ENCODE measurements at regions not wholly inside any gene's neighbourhood (a gene's known extent, or its start where the extent isn't known, plus 50 kb on each side); places are given as distances from the start of the nearest gene placed in this dataset.
A peak's percentile ranks its signal among the peaks of the same experiment; 100 is the strongest.

DNA sequence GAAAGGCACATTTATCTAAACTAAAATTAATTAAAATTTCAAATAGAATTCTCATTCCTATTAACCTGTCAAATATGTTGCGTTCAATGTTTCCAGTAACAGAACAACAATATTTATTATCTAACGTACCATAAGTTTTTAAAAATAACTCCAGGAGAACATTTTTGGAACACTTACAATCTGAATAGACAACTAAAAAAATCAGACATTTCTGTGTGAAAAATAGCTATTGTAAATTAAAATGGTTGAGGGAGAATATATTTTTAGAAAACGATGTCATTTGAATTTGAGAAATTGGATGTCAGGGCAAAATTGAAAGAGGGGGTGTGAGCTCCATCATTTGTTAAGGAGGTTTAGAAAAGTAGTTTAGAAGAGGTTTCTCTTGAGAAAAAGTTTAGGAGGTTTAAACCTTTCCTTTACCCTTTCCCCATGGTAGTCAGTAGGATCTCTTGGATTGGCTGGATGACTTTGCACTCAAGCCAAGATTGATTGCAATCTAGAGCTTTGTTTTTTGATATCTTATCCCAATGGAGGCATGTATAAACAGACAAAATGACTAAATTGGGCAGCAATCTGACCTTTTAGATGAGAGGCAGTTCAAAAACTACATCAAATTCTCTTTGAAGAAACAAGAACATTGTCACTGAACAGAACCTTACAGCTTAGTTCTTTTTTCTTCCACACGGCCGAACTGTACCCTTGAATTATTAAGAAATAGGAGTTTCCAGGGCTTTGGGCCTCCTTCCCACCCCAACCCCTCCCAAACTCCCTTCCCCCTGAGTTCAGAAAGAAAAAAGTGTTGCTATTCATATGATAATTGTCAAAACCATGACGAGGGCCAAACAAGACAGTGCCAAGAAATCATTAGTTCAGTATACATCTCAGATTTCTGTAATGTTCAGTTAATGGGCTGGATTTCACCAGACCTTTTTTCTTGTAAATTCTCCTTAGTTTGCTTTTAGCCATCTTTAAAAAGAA lies 79.7 kb upstream of the CDIN1 start:
- DNase-seq, result no peak

DNA sequence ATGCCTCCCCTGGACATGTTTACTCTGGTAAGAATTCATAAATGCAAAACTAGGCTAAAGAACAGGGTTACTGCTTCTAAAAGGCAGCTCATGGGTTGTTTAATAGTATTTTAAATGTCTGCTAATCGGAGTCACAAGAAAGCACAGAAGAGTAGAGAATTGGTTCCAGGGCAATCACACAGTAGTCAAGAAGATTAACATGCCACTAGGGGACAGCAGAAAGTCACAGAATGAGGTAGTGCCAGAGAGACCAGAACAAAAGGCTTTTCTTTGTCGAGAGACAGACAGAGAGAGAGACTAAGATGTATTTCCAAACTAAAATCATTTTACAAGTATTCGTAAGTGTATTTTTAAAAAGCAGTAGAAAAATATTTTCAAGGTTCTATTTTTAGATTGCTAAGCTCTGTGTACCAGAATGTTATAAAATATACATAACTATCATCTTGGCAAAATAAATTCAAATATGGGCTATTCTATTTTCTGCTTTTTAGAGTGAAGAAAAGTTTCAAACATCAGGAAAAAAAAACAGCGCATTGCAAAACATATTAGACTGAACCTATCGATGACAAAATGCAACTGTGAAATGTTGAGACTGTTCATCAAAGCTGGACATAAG lies 78.3 kb upstream of the CDIN1 start:
- peak; percentile 7 for DNase-seq

DNA sequence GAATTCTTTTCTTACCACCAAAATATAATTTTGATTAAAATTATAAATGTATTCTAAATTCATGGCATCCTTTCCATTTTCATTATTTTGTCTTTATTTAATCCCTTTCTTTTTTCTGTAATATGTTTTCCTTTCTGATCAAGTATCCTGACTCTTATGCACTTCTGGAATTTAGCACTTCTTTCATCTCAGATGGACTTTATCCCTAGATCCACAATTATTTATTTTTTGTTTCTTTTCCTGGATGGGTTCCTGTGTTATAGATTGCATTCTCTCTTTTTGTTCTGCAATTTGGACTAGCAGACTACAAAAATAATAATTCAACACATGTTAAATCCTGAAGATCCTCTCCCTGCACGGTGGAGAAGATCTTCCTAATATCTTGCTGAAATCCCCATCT lies 76.9 kb upstream of the CDIN1 start:
- DNase-seq, result no peak

DNA sequence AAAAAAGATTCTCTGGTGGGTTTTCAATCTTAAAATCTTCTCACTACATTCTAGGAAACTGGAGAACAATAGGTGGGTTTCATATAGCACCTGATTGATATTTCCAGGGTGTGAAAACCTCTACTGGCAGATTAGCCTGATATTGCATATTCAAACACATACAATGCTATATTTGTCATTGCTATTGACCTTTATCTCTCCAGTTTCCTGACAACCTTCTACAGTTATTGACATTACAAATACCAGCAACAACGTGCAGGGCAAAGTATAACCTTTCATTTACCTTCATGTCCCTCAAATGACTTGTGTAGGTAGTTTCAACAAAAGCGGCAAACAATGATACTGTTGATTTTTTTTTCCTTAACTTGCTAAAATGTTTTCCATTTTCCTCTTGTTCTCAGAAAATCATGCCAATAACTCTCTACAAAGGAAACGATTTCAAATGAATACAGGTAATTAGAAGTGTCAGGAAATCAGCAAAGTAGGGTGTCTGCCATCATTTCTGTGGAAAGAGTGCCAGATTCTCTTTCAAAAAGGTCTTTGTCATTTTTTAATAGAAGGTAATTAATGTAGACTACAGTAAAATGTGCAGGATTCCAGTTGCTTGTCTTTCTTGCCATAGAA lies 72.6 kb upstream of the CDIN1 start:
- DNase-seq, result no peak

DNA sequence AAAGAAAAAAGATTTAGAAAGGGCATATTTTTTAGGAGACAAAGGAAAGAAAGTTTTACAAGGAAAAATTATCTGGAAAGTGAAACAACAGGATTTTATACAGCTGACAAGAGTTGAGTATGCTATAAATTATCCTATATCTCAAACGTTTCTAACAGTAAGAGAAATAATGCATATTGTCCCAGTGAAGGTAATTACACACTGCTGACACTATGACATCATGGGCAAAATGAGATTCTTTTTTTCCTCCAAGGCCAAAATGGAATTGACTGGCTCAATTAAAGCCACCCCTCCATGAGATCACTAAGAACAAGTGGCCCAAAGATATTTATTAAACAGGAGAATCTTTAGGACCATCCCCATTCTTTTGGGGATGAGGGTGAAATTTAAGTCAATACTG lies 72.0 kb upstream of the CDIN1 start:
- no peak for DNase-seq

DNA sequence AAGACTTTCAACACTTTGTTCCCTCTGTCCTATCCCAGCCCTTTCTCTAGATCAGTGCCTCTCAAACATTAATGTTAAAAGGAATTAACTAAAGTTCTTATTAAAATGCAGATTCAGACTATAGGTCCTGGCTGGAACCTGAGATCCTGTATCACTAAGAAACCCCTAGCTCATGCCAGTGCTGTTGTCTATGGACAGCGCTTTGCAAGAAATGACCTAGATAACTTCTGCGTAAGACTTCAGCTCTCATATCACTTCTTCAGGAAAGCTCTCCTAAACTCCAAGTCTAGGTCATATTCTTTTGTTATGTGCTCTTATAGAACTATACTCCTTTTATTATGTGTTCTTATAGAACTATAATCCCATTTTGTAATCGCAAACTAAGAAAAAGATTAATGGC lies 67.8 kb upstream of the CDIN1 start:
- DNase-seq, result no peak

DNA sequence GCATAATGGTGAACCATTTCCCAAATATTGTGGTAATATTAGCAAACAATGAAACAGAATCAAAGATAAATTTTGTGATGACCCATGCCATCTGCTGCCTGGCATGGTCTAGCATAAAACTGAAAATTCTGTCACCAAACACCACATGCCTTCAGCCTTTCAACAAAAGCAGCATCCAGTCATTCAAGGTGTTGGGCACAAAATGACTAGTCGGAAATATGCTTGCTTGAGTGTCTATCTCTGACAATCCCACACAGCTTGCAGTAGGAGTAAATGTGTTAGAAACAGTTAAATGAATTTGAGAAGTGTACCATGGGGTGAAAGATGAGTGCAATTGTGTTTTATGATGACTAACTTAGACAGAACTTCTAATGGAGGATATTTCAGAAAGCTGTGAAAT lies 61.7 kb upstream of the CDIN1 start:
- no peak for DNase-seq

DNA sequence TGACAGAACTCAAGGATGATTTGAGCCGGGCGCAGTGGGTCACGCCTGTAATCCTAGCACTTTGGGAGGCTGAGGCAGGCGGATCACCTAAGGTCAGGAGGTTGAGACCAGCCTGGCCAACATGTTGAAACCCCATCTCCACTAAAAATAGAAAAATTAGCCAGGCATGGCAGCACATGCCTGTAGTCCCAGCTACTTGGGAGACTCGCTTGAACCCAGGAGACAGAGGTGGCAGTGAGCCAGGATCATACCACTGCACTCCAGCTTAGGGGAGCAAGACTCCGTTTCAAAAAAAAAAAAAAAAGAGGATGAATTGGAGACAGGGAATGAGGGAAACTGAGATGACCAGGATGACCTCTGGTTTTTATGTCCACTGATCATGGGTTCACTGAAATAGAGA lies 60.4 kb upstream of the CDIN1 start:
- no peak for DNase-seq

DNA sequence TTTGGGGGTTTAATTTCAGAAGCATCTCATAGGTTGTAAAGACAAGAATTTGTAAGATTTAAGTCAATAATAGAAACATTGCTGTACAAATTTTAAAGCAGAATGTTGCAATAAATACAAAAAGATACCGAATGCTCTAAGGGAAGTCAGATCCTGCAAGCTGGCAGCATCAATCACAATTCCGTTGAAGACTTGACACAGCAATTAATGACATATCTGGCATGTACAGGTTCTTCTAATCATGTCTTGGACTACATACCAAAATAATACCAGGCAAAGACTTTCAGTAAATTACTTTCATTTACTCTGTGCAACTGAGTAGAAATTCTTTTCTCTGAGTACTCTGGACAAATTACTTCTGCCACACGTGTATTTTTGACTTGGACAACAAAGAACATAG lies 54.0 kb upstream of the CDIN1 start:
- DNase-seq, result no peak

DNA sequence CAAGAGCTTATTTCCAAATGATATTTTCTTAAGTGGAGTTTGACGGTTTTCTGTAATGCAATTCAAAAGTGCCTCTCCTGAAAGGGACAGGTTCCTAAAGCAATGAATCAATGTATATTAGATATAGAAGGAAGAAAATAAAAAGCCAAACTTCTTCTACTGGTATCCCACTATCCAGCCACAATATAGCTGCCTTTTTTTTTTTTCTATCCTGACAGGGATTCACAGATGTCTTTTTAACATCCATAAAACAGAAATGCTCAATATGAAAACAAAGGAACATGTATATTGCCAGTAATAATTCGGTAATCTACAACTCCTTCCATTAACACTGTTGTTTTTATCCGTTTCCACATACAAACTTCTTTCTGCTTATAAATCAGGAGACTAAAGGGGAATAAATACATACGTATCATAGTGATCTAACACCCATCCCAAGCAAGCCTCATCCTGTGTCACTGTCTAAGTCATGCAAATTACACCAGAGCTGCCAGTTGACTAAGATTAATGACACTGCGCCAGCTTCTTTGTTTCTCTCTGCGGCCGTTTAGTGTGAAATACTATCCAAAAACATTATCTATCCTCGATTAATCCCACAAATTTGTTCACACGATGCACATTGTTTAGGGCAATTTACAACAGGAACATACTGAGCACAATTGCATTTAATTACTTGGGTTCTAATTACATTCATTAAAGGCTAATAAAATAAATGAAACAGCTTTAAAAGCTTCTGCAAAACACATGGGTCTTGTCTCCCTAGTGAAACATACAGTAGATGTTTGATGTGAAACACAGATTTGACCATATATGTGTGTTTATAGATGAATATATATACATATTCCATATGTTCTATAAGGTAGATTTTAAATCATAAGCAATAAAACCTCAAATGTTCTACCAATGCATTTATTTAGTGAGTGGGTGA lies 51.9 kb upstream of the CDIN1 start:
- DNase-seq, result no peak

DNA sequence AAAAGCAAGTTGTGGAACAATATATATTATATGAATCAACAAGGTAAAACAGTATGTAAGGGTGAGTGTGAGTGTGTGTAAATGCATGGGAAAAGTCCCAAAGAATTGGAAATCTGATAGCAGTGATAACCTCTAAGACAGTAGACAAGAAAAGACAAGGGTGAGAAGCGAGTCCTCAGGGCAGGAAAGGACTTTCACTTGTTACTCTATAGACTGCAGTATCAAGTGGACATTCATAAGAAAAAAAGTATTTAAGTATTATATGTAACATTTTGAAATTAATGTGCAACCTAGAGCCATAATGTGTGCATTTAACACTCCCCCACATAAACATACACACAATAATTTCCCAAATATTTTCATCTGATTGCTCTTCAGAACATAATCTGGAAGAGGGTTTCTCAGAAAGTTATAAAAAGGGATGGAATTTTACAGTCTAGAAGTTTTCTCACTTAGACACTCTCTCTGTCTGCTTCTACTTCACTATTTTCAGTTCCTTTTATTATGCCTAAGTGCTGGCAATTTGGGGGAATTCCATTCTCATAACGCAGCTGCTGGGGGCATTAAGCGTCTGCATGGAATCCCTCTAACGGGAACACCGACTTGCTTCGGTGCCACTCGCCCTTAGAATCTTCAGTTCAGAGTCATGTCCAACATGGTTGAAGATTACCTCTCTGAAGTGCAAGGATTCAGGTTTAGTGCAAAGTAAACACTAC lies 50.0 kb upstream of the CDIN1 start:
- DNase-seq, result no peak
